AG10803 (cell line): ENCODE measurements at regions not wholly inside any gene's neighbourhood (a gene's known extent, or its start where the extent isn't known, plus 50 kb on each side); places are given as distances from the start of the nearest gene placed in this dataset.
A peak's percentile ranks its signal among the peaks of the same experiment; 100 is the strongest.

Experiments used
- DNase-seq: peaks from one replicate; pipeline ENCODE4 v3.0.0; 2010; ENCODE audit warnings: low read depth
- H3K4me3 ChIP-seq: 2 replicates; pipeline ENCODE4 v1.5.1; 2011; ENCODE audit warnings: mild to moderate bottlenecking, low read length, control low read depth
- TF ChIP-seq, protein P1 (sequence below): conservative IDR thresholded peaks from 2 replicates; pipeline ENCODE4 v1.5.1; 2011; ENCODE audit warnings: mild to moderate bottlenecking, low read length, control low read depth, inconsistent platforms

DNA sequence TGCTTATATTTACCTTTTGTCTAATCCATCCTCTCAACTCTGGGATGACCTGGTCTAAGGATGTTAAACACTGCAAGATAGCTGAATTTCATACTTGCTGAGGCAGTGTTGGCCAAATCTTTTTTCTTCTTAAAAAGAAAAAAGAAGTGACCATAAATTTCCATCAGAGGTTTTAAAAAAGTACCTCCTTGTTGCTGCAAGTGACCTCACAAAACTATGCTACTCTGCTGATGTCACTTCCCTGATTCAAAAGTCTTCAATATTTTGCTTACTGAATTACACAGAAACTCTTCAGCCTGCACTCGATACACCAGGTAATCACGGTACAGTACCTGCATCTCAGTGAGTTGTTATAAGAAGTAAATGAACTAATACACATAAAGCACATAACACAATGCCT is 107.2 kb upstream of the PRDM1 start:
- TF ChIP-seq, protein P1, sequence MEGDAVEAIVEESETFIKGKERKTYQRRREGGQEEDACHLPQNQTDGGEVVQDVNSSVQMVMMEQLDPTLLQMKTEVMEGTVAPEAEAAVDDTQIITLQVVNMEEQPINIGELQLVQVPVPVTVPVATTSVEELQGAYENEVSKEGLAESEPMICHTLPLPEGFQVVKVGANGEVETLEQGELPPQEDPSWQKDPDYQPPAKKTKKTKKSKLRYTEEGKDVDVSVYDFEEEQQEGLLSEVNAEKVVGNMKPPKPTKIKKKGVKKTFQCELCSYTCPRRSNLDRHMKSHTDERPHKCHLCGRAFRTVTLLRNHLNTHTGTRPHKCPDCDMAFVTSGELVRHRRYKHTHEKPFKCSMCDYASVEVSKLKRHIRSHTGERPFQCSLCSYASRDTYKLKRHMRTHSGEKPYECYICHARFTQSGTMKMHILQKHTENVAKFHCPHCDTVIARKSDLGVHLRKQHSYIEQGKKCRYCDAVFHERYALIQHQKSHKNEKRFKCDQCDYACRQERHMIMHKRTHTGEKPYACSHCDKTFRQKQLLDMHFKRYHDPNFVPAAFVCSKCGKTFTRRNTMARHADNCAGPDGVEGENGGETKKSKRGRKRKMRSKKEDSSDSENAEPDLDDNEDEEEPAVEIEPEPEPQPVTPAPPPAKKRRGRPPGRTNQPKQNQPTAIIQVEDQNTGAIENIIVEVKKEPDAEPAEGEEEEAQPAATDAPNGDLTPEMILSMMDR: no peak
- DNase-seq: no peak
- no peak overlapping the region for H3K4me3 ChIP-seq

- TF ChIP-seq, protein P1: no peak
- no peak overlapping the region for H3K4me3 ChIP-seq
- no peak for DNase-seq
Observed at GRCh38 chr6:105977934-105978504, 108.1 kb upstream of the PRDM1 start.

DNA sequence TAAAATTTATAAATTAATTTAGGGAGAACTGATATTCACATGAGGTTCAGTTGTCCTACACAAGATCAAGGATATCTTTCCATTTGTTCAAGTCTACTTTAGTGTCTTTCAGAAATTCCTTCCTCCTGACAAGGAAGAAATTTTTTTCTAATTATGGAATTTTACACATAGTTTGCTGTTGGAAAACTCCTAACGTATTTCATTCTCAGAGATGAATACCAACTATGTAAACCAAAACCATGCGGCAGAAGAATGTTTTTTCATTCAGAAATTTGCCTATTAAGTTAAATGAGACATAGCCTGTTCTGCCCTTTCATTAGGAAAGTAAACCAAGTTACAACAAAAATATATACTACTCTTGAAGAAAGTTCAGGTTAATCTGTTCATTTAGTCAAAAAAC is 111.2 kb upstream of the PRDM1 start:
- DNase-seq: peak; percentile 32
- no peak overlapping the region for H3K4me3 ChIP-seq
- TF ChIP-seq, protein P1: no peak

DNA sequence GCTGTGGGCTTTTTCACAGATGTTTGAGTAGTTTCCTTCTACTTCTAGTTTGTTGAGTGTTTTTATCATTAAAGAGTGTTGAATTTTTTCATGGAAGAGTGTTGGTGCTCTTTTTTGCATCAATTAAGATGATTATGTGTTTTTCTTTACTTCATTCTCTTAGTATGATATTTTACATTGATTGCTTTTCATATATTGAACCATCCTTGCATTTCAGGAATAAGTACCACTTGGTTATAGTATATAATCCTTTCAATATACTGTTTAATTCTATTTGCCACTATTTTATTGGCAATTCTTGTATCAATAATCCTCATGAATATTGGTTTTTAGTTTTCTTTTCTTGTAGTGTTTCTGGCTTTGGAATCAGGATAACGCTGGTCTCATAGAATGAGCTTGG is 113.7 kb upstream of the PRDM1 start:
- H3K4me3 ChIP-seq: no peak overlapping the region
- TF ChIP-seq, protein P1: no peak
- no peak for DNase-seq

DNA sequence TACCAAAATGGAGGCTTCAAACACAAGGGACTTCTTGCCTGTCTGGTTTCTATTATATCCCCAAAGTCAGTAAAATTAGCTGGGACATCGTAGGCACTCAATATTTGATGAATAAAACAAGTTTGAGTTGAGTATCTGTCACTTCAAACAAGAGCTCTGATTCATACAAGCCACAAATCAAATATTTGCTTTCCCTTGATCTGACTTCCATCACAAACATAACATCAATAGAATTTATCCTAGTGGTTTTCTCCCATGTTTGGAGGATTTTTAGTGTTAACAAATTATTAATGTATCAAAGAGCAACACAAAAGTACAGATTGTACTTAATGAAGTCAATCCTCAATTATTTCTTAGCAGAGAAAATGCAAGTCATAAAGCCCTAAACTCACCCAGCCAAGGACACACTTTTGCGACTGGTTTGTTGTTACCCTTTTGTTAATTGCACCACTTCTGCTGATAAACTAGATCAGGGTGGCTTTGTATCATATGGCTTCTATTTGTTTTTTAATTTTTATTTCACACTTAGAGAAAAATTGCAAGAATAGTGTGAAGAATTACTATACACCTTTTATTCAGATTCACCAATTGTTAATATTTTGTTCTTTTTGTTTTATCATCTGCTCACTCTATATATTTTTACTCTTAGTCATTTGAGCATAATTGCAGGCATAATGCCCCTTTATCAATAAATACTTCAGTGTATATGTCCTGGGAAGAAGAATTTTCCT is 117.4 kb upstream of the PRDM1 start:
- DNase-seq: no peak
- TF ChIP-seq, protein P1: no peak
- H3K4me3 ChIP-seq: no peak overlapping the region

- DNase-seq: no peak
- H3K4me3 ChIP-seq: no peak overlapping the region
- TF ChIP-seq, protein P1: no peak
Observed at GRCh38 chr6:105967917-105968602, 118.1 kb upstream of the PRDM1 start.

- H3K4me3 ChIP-seq: no peak overlapping the region
- DNase-seq: no peak
- TF ChIP-seq, protein P1: no peak
Observed at GRCh38 chr6:105966481-105966880, 119.7 kb upstream of the PRDM1 start.
